ENCODE measurements at regions not wholly inside any gene's neighbourhood (a gene's known extent, or its start where the extent isn't known, plus 50 kb on each side); places are given as distances from the start of the nearest gene placed in this dataset.

- Histone ChIP-seq H3K4me1 (no peaks in the 10 kb centered on the region), H3K36me3 (no peaks in the 10 kb centered on the region), H3K9me3 (no peaks in the 10 kb centered on the region), H3K4me3 (no peak overlapping the region), H3K27me3 (no peaks in the 10 kb centered on the region), H3K27ac (no peak overlapping the region)
- DNase-seq (no peak), ATAC-seq (no peak)
- in situ Hi-C loops (cut with MboI; ENCODE audit: low sequenced_read_pairs in 4 of 4) (no loop called here), intact Hi-C loops (cut with DNase I; ENCODE audit: low total_unique reads) (no loop called here)
- TF ChIP-seq POLR2A (IDR thresholded peaks at IDR 0.05) (no peak), CTCF (IDR thresholded peaks at IDR 0.05 in 4 of 5, conservative IDR thresholded peaks at IDR 0.05 in 1 of 5) (peak in 3 of 5 experiments; percentile 4 to 40 (median 34))
These were observed 228.2 kb upstream of the TYRP1 start for GRCh38 chr9:12464910-12465512.

- no peaks in the 10 kb centered on the region for H3K36me3 ChIP-seq
- DNase-seq (no peak), ATAC-seq (no peak)
- H3K27ac ChIP-seq: no peak overlapping the region
- no peak for TF ChIP-seq POLR2A (IDR thresholded peaks at IDR 0.05)
- TF ChIP-seq CTCF (IDR thresholded peaks at IDR 0.05 in 4 of 5, conservative IDR thresholded peaks at IDR 0.05 in 1 of 5): no peak
- no peaks in the 10 kb centered on the region for H3K9me3 ChIP-seq
- H3K4me3 ChIP-seq: no peak overlapping the region
- intact Hi-C loops (cut with DNase I; ENCODE audit: low total_unique reads) (no loop called here), in situ Hi-C loops (cut with MboI; ENCODE audit: low sequenced_read_pairs in 4 of 4) (no loop called here)
- no peaks in the 10 kb centered on the region for H3K27me3 ChIP-seq
- H3K4me1 ChIP-seq: no peaks in the 10 kb centered on the region
These were observed 224.1 kb upstream of the TYRP1 start for GRCh38 chr9:12469084-12469483.

- no peaks in the 10 kb centered on the region for H3K27me3 ChIP-seq
- no peaks in the 10 kb centered on the region for H3K9me3 ChIP-seq
- ATAC-seq: no peak
- intact Hi-C loops (cut with DNase I; ENCODE audit: low total_unique reads) (no loop called here), in situ Hi-C loops (cut with MboI; ENCODE audit: low sequenced_read_pairs in 4 of 4) (no loop called here)
- TF ChIP-seq CTCF (IDR thresholded peaks at IDR 0.05 in 4 of 5, conservative IDR thresholded peaks at IDR 0.05 in 1 of 5) (no peak), POLR2A (IDR thresholded peaks at IDR 0.05) (no peak)
- no peak for DNase-seq
- no peak overlapping the region for H3K27ac ChIP-seq
- no peaks in the 10 kb centered on the region for H3K36me3 ChIP-seq
- H3K4me3 ChIP-seq: no peak overlapping the region
- H3K4me1 ChIP-seq: no peaks in the 10 kb centered on the region
These were observed 198.8 kb upstream of the TYRP1 start for GRCh38 chr9:12494411-12494810.

GRCh38 chr9:12497790-12498189, 195.4 kb upstream of the TYRP1 start:
- no peaks in the 10 kb centered on the region for H3K9me3 ChIP-seq
- H3K4me3 ChIP-seq: no peak overlapping the region
- no peaks in the 10 kb centered on the region for H3K4me1 ChIP-seq
- intact Hi-C loops (cut with DNase I; ENCODE audit: low total_unique reads): no loop called here
- no peaks in the 10 kb centered on the region for H3K27me3 ChIP-seq
- no peaks in the 10 kb centered on the region for H3K36me3 ChIP-seq
- H3K27ac ChIP-seq: no peak overlapping the region
- ATAC-seq: no peak
- TF ChIP-seq POLR2A (IDR thresholded peaks at IDR 0.05): no peak
- no peak for TF ChIP-seq CTCF (IDR thresholded peaks at IDR 0.05 in 4 of 5, conservative IDR thresholded peaks at IDR 0.05 in 1 of 5)
- DNase-seq: no peak
- in situ Hi-C loops (cut with MboI; ENCODE audit: low sequenced_read_pairs in 4 of 4): no loop called here

GRCh38 chr9:12502520-12502919, 190.7 kb upstream of the TYRP1 start:
- in situ Hi-C loops (cut with MboI; ENCODE audit: low sequenced_read_pairs in 4 of 4): no loop called here
- Histone ChIP-seq H3K36me3 (no peaks in the 10 kb centered on the region), H3K4me3 (no peak overlapping the region), H3K9me3 (no peaks in the 10 kb centered on the region), H3K4me1 (no peaks in the 10 kb centered on the region), H3K27me3 (no peaks in the 10 kb centered on the region), H3K27ac (no peak overlapping the region)
- DNase-seq (no peak), ATAC-seq (no peak)
- intact Hi-C loops (cut with DNase I; ENCODE audit: low total_unique reads): no loop called here
- TF ChIP-seq POLR2A (IDR thresholded peaks at IDR 0.05): no peak
- TF ChIP-seq CTCF (IDR thresholded peaks at IDR 0.05 in 4 of 5, conservative IDR thresholded peaks at IDR 0.05 in 1 of 5): no peak
